ENCODE measurements at regions not wholly inside any gene's neighbourhood (a gene's known extent, or its start where the extent isn't known, plus 50 kb on each side); places are given as distances from the start of the nearest gene placed in this dataset.
"Not testable (repeated sequence)": the region's sequence is repeated elsewhere in the genome, so short reads cannot be mapped to it uniquely, and the experiment has no call there.

- peaks cover 18% of the 10 kb centered on the region for H3K27me3 ChIP-seq (ENCODE audit: control insufficient read depth, insufficient read depth, low read length)
These were observed 76.7 kb upstream of the GDNF start for GRCh38 chr5:37916525-37916924.

DNA sequence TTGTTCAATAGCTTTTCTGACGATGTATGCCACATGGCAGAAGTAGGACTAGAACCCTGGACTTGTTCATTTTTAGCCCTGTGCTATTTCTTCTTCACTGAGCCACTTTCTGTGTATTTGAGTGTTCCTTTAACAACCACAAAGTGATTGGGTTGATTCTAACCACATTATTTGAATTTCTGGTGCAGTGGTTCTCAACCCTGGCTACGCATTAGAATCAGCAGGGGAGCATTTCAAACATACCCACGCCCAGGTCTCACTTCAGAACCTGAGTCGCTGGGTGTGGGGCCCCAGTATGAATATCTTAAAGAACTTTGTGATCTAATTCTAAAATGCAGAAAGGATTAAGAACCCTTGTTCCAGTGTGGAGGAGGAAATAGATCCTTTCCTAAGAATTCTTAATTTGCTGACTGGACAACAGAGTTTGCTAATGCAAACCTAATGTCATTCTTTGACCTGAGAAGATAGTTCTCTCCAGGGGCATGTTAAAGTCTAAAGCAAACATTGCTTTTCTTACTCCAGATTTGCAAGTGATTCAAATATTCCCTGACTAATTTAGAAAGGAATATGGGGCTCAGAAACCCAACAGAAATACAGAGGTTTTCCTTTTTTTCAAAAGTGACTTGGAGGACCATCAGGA lies 75.4 kb upstream of the GDNF start:
- no peak overlapping the region for H2AFZ ChIP-seq (ENCODE audit: low read length)
- H3K9me3 ChIP-seq (ENCODE audit: control insufficient read depth, insufficient read depth, low read depth, low read length) = no peaks in the 10 kb centered on the region
- H4K20me1 ChIP-seq (ENCODE audit: control insufficient read depth, extremely low read depth, insufficient read depth, low read length) = no peaks in the 10 kb centered on the region
- no peaks in the 10 kb centered on the region for H3K4me1 ChIP-seq (ENCODE audit: control insufficient read depth, extremely low read depth, insufficient read depth, low read length)
- H3K9ac ChIP-seq (ENCODE audit: insufficient read depth, low read length) = no peak overlapping the region
- H3K36me3 ChIP-seq (ENCODE audit: control insufficient read depth, insufficient read depth, low read length) = no peaks in the 10 kb centered on the region
- H3K4me2 ChIP-seq (ENCODE audit: extremely low read depth, insufficient read depth, low read length) = no peak overlapping the region
- H3K27me3 ChIP-seq (ENCODE audit: control insufficient read depth, insufficient read depth, low read length) = peaks cover 18% of the 10 kb centered on the region
- no peaks in the 10 kb centered on the region for H3K79me2 ChIP-seq (ENCODE audit: control insufficient read depth, insufficient read depth, low read length)
- no peak for DNase-seq (ENCODE audit: low read depth in 2 of 2)
- no peak for TF ChIP-seq EZH2 (IDR thresholded peaks at IDR 0.05; ENCODE audit: low read length, missing control alignments)
- TF ChIP-seq, protein P1, sequence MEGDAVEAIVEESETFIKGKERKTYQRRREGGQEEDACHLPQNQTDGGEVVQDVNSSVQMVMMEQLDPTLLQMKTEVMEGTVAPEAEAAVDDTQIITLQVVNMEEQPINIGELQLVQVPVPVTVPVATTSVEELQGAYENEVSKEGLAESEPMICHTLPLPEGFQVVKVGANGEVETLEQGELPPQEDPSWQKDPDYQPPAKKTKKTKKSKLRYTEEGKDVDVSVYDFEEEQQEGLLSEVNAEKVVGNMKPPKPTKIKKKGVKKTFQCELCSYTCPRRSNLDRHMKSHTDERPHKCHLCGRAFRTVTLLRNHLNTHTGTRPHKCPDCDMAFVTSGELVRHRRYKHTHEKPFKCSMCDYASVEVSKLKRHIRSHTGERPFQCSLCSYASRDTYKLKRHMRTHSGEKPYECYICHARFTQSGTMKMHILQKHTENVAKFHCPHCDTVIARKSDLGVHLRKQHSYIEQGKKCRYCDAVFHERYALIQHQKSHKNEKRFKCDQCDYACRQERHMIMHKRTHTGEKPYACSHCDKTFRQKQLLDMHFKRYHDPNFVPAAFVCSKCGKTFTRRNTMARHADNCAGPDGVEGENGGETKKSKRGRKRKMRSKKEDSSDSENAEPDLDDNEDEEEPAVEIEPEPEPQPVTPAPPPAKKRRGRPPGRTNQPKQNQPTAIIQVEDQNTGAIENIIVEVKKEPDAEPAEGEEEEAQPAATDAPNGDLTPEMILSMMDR (conservative IDR thresholded peaks at IDR 0.05 in 1 of 2, IDR thresholded peaks at IDR 0.05 in 1 of 2; ENCODE audit: low read depth in 1 of 2, low read length in 2 of 2) = no peak
- no peak overlapping the region for H3K27ac ChIP-seq (ENCODE audit: insufficient read depth, low read length)
- H3K4me3 ChIP-seq (replicated peaks in 1 of 4; ENCODE audit: control extremely low read depth in 1 of 4, insufficient read depth in 1 of 4, low read depth in 3 of 4, low read length in 4 of 4) = no peak overlapping the region

More at GRCh38 chr5:37916525-37916924, 76.7 kb upstream of the GDNF start:
- H2AFZ ChIP-seq (ENCODE audit: low read length) = no peak overlapping the region
- H3K9ac ChIP-seq (ENCODE audit: insufficient read depth, low read length) = no peak overlapping the region
- no peaks in the 10 kb centered on the region for H4K20me1 ChIP-seq (ENCODE audit: control insufficient read depth, extremely low read depth, insufficient read depth, low read length)
- H3K79me2 ChIP-seq (ENCODE audit: control insufficient read depth, insufficient read depth, low read length) = no peaks in the 10 kb centered on the region
- H3K4me3 ChIP-seq (replicated peaks in 1 of 4; ENCODE audit: control extremely low read depth in 1 of 4, insufficient read depth in 1 of 4, low read depth in 3 of 4, low read length in 4 of 4) = no peak overlapping the region
- H3K9me3 ChIP-seq (ENCODE audit: control insufficient read depth, insufficient read depth, low read depth, low read length) = no peaks in the 10 kb centered on the region
- no peaks in the 10 kb centered on the region for H3K4me1 ChIP-seq (ENCODE audit: control insufficient read depth, extremely low read depth, insufficient read depth, low read length)
- H3K27ac ChIP-seq (ENCODE audit: insufficient read depth, low read length) = no peak overlapping the region
- no peak for DNase-seq (ENCODE audit: low read depth in 2 of 2)
- no peak overlapping the region for H3K4me2 ChIP-seq (ENCODE audit: extremely low read depth, insufficient read depth, low read length)
- TF ChIP-seq, protein P1 (conservative IDR thresholded peaks at IDR 0.05 in 1 of 2, IDR thresholded peaks at IDR 0.05 in 1 of 2; ENCODE audit: low read depth in 1 of 2, low read length in 2 of 2) = no peak
- TF ChIP-seq EZH2 (IDR thresholded peaks at IDR 0.05; ENCODE audit: low read length, missing control alignments) = no peak
- H3K36me3 ChIP-seq (ENCODE audit: control insufficient read depth, insufficient read depth, low read length) = no peaks in the 10 kb centered on the region

DNA sequence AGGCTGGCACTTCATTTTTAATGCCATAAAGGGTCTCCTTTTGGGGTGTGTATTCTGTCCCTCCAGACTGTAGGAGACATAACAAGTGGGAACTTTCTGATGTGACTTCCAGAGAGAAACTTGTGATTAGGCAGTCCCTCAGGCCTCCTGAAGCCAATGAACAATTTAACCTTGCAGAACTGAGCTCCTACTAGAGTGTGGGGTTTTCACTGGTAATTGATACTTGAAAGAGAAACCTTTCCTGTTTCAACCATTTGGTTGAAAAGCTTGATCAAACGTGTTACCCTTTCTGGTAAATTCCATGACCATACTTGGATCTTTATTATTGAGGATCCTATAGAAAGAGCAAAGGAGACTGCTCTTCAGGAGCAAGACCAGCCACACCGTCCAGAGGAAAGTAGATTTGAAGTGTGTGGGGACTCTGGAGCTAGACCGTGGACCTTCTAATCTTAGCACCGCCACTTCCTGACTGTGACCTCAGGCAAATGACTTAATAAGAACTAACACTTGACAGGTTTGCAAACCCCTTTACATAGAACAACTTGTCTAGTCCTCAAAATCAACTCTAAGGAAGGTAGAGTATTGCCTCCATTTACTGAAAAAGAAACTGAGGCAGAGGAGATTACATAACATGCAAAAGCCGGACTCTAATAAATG lies 69.9 kb upstream of the GDNF start:
- H3K27ac ChIP-seq (ENCODE audit: insufficient read depth, low read length); H2AFZ ChIP-seq (ENCODE audit: low read length); H3K36me3 ChIP-seq (ENCODE audit: control insufficient read depth, insufficient read depth, low read length); H3K4me2 ChIP-seq (ENCODE audit: extremely low read depth, insufficient read depth, low read length); H3K4me1 ChIP-seq (ENCODE audit: control insufficient read depth, extremely low read depth, insufficient read depth, low read length); H3K9ac ChIP-seq (ENCODE audit: insufficient read depth, low read length); H3K4me3 ChIP-seq (replicated peaks in 1 of 4; ENCODE audit: control extremely low read depth in 1 of 4, insufficient read depth in 1 of 4, low read depth in 3 of 4, low read length in 4 of 4); DNase-seq (ENCODE audit: low read depth in 2 of 2); H3K27me3 ChIP-seq (ENCODE audit: control insufficient read depth, insufficient read depth, low read length); H4K20me1 ChIP-seq (ENCODE audit: control insufficient read depth, extremely low read depth, insufficient read depth, low read length); H3K79me2 ChIP-seq (ENCODE audit: control insufficient read depth, insufficient read depth, low read length); H3K9me3 ChIP-seq (ENCODE audit: control insufficient read depth, insufficient read depth, low read depth, low read length): not testable (repeated sequence)
